HG03060 (cell line): ENCODE measurements at regions not wholly inside any gene's neighbourhood (a gene's known extent, or its start where the extent isn't known, plus 50 kb on each side); places are given as distances from the start of the nearest gene placed in this dataset.

Experiments
- ATAC-seq: cut with Tn5 transposase; IDR thresholded peaks from one replicate; pipeline ENCODE4 v1.9.1; 2021; ENCODE audit warnings: low read depth, moderate number of reproducible peaks; ENCODE audit not compliant: unreplicated experiment

DNA sequence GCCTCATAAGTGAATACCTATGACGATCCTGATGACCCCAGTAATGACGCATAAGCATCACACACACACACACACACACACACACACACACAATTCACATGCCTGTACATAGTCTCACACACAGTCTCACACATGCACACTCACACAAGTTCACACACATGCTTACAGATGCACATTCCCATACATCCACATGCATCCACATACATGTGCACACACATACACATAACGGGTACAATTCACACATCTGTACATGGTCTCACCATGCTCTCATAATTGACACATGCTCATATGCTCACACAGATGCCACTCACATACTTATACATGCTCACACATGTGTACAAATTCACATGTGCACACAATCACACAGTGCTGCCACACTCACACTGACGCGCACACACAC lies 105.7 kb upstream of the VSTM2B start:
- no peak for ATAC-seq

DNA sequence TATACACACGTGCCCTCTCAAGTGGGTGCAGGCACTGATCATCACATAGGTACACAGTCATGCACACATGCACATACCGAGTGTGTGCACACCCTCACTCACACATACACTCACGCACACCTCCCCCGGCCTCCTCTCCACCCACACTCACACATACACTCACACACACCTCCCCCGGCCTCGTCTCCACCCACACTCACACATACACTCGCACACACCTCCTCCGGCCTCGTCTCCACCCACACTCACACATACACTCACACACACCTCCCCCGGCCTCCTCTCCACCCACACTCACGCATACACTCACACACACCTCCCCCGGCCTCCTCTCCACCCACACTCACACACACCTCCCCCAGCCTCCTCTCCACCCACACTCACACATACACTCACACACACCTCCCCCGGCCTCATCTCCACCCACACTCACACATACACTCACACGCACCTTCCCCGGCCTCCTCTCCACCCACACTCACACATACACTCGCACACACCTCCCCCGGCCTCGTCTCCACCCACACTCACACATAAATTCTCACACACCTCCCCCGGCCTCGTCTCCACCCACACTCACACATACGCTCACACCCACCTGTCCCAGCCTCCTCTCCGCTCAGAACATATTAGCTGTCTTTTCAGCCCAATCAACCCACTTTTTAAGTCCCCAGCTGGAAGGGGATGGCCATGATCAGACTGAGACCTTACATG lies 105.2 kb upstream of the VSTM2B start:
- no peak for ATAC-seq

DNA sequence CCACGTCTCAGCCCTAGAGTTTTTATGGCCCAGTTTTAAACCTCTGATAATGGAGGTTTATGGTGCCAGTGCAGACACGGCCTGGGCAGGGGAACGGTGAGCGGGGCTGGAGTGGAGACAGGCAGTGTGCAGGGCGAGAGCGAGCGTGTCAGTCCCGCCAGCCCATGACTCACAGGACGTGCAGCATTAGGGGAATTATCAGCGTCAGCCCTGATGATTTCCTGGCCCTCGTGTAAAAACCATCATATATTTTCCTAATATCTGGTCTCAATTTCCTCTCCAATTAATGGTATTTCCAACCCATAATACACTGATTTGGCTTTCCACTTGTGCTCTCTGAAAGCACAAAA lies 104.6 kb upstream of the VSTM2B start:
- ATAC-seq = no peak

DNA sequence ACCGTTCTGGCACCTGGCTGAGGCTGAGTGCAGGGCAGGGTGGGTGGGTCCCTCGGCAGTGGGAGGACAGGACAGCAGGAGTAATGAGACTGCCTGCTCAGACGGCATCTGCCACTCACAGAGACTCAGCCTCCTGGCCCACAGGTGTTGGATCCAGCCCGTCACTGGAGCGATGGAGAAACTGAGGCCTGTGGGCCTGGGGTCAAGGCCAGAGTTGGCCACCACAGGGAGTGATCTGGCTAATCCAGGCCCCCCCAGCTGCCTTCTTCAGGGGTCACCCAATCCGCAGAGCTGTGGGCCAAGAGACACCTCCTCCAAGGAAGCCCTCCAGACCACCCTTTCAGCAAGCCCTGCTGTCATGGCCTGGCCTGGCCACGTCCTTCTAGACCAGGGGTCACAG lies 103.7 kb upstream of the VSTM2B start:
- no peak for ATAC-seq

DNA sequence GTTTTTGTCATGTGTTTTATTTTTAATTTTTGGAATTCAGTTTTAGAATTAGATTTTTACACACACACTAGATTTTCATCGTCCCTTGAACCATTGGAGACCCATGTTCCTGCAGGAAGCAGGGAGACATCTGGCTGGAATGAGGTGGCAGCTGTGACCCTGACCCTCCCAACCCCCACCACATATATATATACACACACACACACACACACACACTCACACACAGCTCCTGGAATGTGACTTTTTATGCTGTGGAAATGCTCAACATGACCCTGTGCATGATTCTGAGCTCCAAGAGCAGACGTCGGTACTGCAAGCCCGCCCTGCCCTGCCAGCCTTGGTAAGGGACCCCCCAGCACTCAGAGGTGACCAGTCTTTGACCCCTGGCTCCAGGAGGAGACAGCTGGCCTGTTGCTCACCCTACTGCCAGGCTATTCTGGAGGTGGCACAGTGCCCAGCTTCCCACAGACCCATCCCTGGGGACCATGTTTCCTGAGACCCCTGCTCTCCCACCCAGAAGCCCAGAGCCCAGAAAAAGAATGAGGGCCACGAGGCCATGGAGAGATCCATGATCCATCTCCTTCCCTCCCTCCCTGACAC lies 103.2 kb upstream of the VSTM2B start:
- ATAC-seq = no peak

DNA sequence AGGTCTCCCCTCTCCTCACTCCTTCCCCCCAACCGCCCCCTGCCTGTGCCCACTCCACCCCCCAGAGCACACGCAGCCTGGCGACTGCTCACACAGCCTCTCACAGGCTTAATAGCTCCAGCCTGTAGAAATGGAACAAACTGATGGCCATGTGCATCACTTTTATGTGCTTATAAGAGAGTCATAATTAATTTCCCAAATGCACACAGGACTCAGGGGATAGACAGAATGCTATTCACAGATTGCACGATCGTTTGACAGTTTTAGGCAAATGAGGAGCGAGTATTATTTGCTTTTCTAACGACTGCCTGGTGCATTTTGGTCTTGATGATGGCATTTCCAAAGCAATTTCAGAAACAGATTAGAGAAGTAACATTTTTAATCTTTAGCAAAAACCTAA lies 97.7 kb upstream of the VSTM2B start:
- ATAC-seq = no peak

DNA sequence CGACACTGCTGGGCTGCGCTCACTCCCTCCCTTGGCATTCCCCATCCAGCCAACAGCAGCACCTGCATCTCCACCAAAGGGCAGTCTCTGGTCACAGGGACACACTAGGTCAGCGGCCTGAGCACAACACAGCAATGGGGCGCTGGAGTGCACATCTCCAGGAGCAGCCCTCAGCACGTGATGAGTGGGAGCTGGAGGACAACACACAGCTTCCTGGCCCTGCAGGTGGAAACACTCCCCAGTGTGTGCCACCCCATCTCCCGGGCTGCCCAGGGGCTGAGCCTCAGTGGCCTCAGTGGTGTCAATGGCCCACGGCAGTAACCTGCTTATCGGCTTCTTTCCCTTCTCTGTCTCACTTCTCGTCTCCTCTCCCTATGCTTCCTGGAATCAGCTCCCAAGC lies 96.8 kb upstream of the VSTM2B start:
- no peak for ATAC-seq

DNA sequence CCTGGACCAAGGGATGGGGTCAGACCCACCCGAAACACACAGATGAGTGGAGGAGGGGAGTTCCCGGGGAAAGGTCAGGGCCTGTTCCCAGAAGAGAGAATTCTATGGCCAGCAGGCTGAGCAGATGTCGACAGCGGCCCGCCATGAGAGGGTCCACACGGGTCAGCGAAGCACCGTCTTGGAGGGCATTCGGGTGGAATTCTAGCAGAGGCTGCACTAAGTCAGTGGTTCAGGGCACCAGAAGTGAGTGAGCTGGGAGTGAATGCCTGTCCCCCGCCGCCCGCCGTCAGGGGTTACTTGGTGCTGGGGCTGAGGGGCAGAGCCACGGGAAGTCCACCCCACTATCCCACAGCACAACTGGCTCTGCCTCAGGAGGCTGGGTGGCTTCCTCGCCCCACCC lies 96.2 kb upstream of the VSTM2B start:
- ATAC-seq = no peak

DNA sequence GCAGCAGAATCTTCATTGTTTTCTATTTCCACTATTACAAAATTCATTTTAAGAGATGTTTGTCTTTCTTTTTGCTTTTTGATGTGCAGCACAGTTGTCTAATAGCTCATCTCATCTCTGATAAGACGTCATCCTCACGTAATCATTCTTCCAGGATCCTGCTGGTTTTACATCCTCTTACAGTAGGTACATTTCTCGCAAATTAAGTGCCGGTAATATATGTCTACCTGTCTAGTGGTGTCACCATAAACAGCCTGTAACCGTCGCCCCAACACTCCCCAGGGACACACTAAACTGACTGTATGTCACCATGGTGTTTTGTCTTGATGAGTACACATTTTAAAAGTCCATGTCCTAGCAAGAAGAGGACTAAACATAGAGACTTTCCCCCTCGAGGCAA lies 94.5 kb upstream of the VSTM2B start:
- no peak for ATAC-seq

DNA sequence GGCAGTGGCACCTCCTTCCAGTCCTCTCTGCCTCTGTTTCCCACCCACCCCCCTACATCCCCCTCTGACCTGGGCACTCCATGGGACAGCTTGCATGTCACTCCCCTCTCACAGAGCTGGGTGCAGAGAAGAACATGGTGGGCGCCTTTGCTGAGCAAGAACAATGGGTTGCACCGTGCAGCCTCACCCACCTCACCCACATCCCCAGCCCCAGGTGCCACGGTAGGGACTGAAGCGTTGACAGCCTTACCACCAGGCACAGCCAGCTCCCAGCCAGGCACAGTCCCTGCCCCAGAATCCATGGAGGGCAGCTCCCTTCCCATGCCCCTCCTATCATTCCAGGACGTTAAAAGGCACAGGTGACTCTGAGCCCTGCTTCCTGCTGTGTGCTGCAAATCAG lies 93.1 kb upstream of the VSTM2B start:
- no peak for ATAC-seq

DNA sequence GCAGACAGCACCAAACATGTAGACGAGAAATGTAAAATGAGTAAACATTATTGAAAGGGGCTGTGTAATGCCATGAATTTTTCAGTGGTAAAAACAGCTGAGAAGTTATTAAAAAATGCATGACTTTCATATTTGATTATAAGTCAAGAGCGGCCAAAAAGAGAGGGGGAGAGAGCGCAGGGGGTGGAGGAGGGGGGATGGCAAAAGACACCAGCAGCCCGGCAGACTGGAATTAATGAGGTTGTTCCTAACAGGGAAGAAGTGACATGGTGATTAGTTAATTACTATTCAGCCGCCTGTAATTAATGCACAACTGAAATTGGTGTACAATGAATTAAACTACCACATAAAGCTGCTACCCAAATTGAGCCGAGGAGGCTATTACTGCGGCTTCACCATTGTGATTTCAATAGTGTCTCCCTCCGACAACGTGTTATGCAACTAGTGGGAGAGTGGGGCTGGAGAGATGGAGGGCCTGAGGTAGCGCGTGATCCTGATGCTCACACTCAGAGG lies 89.1 kb upstream of the VSTM2B start:
- ATAC-seq = no peak

DNA sequence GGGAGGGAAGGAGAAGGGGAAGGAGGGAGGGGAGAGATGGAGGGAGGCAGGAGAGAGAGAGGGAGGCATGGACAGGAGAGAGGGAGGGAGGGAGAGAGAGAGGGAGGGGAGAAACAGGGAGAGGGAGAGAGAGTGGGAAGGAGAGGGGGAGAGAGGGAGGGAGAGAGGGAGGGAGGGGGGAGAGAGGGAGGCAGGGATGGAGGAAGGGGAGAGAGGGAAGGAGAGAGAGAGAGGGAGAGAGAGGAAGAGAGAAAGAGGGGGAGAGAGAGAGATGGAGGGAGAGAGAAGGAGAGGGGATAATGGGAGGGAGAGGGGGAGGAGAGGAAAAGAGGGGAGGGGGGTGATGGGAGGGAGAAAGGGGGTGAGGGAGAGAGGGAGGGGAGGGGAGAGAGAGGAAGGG lies 86.8 kb upstream of the VSTM2B start:
- ATAC-seq = no peak

DNA sequence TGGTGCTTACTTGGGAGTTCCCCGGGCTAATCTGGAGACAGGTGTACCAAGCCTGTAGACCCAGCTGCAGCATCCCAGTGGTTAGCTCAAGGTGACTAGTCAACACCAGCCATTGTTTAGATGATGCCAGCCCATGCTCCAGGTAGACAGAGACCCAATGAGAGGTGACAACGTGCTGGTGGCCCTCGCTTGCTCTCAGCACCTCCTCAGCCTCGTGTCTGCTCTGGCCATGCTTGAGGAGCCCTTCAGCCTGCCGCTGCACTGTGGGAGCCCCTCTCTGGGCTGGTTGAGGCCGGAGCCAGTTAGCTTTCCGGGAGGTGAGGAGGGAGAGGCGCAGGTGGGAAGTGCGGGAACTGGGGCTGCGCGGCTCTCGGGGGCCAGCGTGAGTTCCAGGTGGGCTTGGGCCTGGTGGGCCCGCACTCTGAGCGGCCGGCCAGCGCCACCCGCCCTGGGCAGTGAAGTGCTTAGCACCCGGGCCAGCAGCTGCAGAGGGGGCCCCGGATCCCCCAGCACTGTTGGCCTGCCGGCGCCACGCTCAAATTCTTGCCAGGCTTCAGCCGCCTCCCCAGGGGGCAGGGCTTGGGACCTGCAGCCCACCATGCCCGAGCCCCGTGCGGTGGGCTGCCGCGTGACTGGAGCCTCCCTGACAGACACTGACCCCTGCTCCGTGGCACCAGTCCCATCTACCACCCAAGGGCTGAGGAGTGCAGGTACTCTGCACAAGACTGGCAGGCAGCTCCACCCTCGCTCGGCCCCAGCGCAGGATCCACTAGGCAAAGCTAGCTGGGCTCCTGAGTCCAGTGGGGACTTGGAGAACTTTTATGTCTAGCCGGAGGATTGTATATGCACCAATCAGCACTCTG lies 85.9 kb upstream of the VSTM2B start:
- no peak for ATAC-seq

DNA sequence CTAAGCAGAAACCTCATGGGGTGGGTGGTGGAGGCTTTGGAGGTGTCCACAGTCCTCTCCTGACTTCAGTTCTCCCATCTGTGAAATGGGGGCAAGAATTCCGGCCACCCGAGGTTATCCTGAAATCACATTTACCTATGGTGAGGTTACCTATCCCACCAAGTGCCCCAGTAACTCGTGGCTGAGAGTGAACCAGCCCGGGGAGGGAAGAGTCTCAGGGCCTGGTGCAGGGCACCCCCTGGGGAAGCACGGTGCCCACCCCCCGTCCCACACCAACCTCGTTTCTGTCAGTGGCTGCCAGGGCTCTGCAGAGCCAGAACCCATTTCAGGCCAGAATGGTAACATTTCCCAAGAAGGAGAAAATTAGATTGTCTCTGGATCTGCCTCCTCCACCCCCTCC lies 83.7 kb upstream of the VSTM2B start:
- no peak for ATAC-seq

DNA sequence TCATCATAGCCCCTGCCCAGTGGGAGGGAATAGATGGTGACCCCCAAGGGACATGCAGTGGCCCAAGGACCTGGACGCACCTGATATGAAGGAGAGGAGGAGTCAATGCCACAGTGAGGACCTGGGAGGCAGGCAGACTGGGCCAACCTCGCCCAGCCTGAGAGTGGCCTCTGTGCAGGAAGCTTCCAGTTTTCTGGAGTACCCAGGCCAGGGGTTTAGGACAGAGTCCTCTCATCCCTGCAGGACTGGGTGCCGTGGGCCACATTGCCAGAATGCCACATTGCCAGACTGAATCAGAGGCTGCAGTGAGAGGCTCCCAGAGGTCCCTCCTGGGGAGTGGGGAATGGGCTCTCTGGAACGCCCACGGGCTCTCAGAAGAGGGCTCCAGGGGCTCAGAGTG lies 82.9 kb upstream of the VSTM2B start:
- no peak for ATAC-seq

DNA sequence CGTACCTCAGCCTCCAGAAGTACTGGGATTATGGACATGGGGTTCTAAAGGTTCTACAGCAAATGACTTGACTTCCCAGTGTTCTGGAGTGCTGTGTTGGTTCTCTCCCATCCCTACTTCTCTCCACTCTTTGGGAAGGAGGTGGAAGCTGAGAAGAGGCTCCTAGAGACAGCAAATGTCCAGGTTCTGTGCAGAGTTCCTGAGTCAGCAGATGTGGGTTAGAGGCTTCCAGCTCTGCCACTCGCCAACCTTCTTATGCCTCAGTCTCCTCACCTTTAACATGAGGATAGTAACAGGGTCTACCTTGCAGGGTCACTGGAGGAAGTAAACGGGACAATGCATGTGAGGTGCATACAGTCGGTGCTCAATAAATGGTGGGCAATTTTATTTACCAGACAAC lies 80.5 kb upstream of the VSTM2B start:
- ATAC-seq = no peak

DNA sequence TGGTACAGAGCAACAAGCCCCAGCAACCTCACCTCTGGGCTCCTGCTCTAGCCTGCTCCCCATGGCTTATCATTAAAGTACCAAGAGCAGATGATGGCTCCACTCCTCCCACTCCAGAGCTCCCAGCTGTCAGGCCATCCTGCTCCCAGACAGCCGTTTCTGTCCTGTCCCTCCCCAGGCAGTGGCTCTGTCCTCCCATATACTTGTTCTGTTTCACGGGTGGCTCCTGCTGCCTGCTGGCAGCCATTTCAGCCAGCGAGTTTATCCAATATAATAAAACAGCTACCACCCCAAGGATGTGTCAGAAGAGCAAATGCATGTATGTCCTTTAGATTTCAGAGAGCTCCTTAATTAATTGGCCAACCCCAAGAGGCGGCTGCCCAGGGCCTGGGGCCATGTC lies 79.4 kb upstream of the VSTM2B start:
- ATAC-seq = no peak

DNA sequence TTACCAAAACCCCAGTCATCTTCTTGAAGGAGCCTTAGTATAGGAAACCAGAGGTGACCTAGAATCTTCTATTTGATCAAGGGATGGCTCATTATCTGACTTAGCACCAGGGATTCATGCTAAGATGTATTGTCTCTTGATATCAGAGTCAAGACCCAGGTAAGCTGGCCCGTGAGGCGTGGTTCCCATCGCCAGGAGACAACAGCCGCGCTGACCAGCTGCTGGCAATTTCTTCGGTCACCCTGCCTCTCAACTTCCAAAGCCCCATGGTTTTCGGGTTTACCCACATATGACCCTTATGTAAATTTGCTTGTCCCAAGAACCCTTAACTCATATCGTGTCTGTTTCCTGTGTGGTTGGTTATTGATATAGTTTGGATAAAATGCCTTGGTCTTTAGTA lies 77.7 kb upstream of the VSTM2B start:
- no peak for ATAC-seq

DNA sequence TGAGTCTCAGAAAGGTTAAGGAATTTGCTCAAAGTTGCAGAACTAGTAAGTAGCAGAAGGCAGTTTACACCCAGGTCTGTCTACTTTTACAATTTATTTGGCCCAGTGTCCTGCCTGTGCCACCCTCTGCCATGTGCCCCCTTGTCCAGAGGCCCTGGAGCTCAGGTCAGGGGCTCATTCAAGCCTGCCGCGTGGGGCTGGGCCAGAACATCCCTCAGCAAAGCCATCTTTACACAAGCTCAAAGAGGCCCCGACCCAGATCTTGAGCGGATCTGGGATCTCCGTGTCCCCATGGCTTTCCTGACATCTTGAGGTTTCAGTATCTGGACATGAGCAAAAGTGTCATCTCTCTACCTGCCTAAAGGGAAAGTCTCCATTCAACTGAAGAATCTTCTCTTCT lies 76.4 kb upstream of the VSTM2B start:
- no peak for ATAC-seq

DNA sequence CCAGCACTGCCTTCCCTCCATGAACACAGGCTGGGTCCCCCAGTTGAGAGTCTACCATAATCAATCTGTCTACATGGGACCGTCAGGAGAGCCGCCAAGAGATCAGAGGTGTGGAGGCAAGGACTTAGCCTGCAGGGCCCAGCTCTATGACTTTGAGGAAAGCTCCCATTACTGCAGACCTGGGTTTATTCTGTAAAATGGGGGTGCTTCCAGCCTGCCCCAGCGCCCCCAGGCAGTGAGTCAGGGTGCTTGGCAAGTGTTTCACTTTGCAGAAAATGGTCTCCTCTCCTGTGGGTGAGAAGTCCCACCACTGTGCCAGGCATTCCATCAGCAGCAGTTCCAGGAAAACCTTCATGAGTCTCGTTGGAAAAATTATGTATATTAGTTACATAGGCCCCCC lies 75.5 kb upstream of the VSTM2B start:
- ATAC-seq = no peak

DNA sequence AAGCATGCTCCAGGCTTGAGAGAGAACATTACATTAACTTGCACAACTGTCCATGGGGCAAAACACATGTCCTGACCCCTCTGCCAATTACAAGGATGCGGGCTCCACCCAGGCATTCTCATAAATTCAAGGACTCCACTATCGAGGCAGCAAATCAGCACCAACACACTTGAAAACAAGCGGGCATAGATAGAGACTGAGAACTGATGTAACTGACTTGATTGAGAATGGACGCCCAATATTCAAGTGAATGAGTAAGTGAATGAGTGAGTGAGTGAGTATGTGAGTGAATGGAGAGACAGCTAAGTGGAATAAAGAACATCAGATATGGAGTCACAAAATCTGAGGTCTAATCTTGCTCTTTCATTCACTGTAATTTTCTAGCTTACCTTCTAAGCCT lies 75.0 kb upstream of the VSTM2B start:
- ATAC-seq = no peak

DNA sequence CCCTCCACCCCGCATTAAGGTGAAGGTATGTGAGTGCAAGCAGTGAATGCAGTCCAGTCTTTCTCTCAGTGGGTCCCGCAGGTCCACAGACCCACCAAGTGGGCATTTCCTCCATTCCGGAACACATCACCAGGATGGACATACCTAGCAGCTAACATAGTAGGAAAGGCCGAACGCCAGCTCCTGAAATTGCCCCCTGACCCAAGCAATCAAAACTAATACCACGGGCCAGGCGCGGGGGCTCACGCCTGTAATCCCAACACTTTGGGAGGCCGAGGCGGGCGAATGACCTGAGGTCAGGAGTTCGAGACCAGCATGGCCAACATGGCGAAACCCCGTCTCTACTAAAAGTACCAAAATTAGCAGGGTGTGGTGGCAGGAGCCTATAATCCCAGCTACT lies 71.7 kb upstream of the VSTM2B start:
- no peak for ATAC-seq
